Fibroblast of mammary gland (primary cell): ENCODE measurements at regions not wholly inside any gene's neighbourhood (a gene's known extent, or its start where the extent isn't known, plus 50 kb on each side); places are given as distances from the start of the nearest gene placed in this dataset.

Experiments
- DNase-seq: peaks from one replicate; pipeline ENCODE4 v3.0.0-alpha.2; 2010; ENCODE audit warnings: low read depth
- H3K4me3 ChIP-seq: 2 replicates; pipeline ENCODE4 v1.5.1; 2011; ENCODE audit warnings: low read depth, mild to moderate bottlenecking, low read length, moderate library complexity; ENCODE audit not compliant: control insufficient read depth
- CTCF ChIP-seq: conservative IDR thresholded peaks from 2 replicates; pipeline ENCODE4 v1.5.1; 2011; ENCODE audit warnings: low read depth, low read length, inconsistent platforms; ENCODE audit not compliant: control insufficient read depth, insufficient read depth

DNA sequence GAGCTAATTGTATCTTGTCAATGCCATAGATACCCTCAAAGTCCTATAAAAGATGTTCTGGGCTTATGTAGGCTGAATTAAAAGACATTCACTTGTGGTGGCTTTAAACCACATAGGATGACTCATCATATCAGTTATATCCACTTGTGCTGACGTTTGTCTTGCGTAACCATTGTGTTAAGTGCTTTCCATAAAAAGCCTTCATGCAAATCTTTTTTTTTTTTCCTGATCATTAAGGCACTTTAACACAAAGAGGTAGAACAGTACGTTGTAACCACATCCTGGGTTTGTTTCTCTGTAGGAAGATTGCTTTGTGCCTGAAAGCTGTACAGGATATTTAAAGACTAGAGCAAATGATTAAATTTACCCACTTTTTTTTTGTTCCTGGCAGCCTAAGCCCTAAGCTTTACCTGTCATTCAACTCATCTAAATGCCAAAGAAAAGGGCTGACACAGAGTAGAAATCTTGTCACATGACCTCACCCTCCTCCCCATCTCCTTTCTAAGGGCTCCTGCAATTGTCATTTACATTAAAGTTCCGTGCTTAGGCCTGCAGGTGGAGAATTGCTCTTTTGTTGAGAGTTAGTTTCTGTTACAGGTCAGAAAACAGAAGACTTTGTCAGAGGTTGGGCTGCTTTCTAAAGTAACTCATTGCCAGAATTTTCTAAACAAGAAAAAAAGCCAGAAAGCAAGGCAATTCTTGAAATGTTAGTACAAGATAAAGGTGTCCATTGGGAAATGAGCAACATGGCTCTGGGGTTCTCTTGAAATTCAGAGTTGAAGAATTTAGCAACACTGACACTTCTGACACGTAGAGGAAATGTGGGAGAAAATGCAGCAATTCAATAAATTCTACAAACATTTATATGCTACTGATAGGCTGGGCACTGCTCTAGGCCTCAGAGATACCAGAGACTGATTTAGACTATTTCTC is 555.6 kb downstream of the PPARGC1A start:
- no peak for TF ChIP-seq CTCF
- no peak overlapping the region for H3K4me3 ChIP-seq
- peak; percentile 84 for DNase-seq

- no peak overlapping the region for H3K4me3 ChIP-seq
- no peak for TF ChIP-seq CTCF
- peak; percentile 54 for DNase-seq
Measured at GRCh38 chr4:23333556-23333945, 556.3 kb downstream of the PPARGC1A start.

DNA sequence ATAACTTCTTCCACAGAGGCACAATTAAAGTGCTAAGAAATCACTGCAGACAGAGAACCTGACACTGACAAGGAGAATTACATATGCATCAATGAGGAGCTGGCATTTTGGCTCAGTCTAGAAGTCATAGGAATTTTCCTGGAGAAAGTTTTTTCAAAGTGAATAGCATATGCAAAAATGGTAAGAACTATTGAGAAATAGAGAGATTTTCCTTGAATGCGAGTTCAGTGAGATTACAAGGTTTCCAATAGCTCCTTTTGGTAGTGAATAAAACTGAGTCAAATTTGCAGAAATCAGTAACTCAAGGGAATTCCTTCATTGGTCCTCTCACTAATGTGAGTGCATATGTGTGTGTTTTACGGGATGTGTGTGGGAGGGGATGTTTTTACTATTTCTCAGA is 557.5 kb downstream of the PPARGC1A start:
- no peak for DNase-seq
- no peak for TF ChIP-seq CTCF
- no peak overlapping the region for H3K4me3 ChIP-seq

GRCh38 chr4:23327120-23327519 is 562.7 kb downstream of the PPARGC1A start:
- TF ChIP-seq CTCF, result no peak

DNA sequence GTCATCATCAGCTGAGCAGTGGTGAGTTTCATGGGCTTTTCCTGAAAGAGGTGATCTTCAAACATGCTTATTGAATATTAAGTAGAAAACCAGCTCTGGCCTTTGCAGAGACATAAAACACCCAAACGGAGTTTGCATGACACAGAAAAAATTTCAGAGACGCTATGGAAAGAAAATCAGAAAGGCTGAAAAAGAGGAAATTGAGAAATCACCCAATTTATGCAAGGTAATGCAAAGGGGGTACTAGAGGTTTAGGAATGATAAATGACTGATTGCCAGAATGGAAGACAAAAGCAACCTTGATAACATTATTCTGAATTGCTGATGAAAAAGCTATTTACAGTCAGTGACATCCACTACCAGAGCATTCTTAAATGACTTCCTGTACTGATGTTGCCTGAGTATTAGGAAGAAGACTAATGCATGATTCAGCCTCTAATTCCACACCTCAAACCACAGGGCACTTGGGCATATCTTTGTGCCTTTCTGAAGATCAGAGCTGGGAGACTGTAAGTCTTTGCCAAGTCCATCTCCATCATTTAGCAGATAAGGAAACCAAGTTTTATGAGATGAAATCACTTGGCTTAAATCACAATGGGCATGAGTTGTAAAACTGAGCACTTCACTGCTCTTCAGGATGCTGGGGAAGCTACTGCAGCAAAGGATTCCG is 565.7 kb downstream of the PPARGC1A start:
- TF ChIP-seq CTCF, result no peak
- DNase-seq, result no peak
- H3K4me3 ChIP-seq, result no peak overlapping the region

More at GRCh38 chr4:23327120-23327519, 562.7 kb downstream of the PPARGC1A start:
- H3K4me3 ChIP-seq, result no peak overlapping the region
- DNase-seq, result no peak

DNA sequence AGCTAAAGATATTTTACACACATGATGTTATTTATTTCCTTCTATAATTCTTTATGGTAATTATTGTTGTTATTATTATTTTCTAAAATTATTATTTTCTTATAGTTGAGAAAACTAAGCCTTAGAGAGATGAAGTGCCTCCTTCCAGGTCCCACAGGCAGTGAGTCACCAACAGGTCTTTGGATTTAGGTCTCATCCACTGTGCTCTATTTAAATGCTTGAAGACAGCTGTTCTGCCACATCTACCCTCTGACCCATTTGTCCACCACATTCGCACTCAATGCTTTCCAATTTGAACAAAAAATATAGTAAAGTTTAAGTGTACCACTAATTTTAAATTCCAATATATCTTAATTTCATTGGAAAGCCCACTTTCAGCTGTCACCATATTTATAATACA is 566.4 kb downstream of the PPARGC1A start:
- no peak for DNase-seq
- no peak overlapping the region for H3K4me3 ChIP-seq
- TF ChIP-seq CTCF, result no peak
